H1 (cell line): ENCODE measurements at regions not wholly inside any gene's neighbourhood (a gene's known extent, or its start where the extent isn't known, plus 50 kb on each side); places are given as distances from the start of the nearest gene placed in this dataset.

Source experiments
- CHD1 ChIP-seq: IDR thresholded peaks from 2 replicates; pipeline ENCODE4 v1.6.1; 2012; ENCODE audit warnings: low read depth, low read length, improper control_type of control experiment
- EZH2 ChIP-seq: fragments of 200-600 bp; sonication (generic); IDR thresholded peaks from 2 replicates; pipeline ENCODE4 v1.7.1; 2012; ENCODE audit warnings: low read depth, mild to moderate bottlenecking, moderate library complexity, low read length, inconsistent platforms; ENCODE audit not compliant: severe bottlenecking
- TCF12 ChIP-seq: IDR thresholded peaks from 2 replicates; pipeline ENCODE4 v1.6.1; 2011; ENCODE audit warnings: low read depth, mild to moderate bottlenecking, low read length
- TF ChIP-seq, protein P1 (sequence below): IDR thresholded peaks from 2 replicates; pipeline ENCODE4 v1.6.1; 2012; ENCODE audit warnings: inconsistent platforms
- TF ChIP-seq, protein P2 (sequence below): IDR thresholded peaks from 2 replicates; pipeline ENCODE4 v1.6.1; 2011; ENCODE audit warnings: low read length, improper control_type of control experiment
- TF ChIP-seq, protein P3 (sequence below), 3 experiments: IDR thresholded peaks; 1 replicate in 2 of 3; 2 replicates in 1 of 3; pipeline versions ENCODE4 v1.5.1 to v1.6.1; 2011; ENCODE audit warnings: low read length in 3 of 3, mild to moderate bottlenecking in 3 of 3, inconsistent platforms in 2 of 3, low read depth in 1 of 3, moderate library complexity in 1 of 3; ENCODE audit not compliant: insufficient read depth in 1 of 3; ENCODE audit errors: control extremely low read depth in 1 of 3

DNA sequence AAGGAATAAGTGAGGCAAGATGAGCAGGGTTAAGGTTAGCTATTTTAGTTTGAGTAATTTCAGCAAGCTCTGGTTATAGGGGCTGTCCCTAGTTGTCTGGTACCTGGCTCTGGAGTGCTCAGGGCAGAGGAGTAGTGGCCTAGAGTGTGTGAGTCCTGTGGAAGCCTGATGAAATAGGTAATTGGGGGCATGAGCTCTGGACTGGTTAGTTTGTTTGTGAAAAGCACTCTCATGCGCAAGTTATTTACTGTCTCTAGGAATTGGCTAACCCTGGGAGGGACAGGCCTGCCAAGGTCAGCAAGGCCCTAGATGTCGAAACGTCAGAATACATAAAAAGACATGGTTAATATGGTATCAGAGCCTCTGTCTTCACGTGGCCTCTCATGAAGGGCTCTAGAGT is 900.1 kb downstream of the PCDH17 start:
- TF ChIP-seq, protein P1, sequence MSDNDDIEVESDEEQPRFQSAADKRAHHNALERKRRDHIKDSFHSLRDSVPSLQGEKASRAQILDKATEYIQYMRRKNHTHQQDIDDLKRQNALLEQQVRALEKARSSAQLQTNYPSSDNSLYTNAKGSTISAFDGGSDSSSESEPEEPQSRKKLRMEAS = no peak
- TF ChIP-seq CHD1 = no peak
- TF ChIP-seq, protein P2, sequence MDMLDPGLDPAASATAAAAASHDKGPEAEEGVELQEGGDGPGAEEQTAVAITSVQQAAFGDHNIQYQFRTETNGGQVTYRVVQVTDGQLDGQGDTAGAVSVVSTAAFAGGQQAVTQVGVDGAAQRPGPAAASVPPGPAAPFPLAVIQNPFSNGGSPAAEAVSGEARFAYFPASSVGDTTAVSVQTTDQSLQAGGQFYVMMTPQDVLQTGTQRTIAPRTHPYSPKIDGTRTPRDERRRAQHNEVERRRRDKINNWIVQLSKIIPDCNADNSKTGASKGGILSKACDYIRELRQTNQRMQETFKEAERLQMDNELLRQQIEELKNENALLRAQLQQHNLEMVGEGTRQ = no peak
- no peak for TF ChIP-seq TCF12
- no peak for TF ChIP-seq EZH2
- TF ChIP-seq, protein P3, sequence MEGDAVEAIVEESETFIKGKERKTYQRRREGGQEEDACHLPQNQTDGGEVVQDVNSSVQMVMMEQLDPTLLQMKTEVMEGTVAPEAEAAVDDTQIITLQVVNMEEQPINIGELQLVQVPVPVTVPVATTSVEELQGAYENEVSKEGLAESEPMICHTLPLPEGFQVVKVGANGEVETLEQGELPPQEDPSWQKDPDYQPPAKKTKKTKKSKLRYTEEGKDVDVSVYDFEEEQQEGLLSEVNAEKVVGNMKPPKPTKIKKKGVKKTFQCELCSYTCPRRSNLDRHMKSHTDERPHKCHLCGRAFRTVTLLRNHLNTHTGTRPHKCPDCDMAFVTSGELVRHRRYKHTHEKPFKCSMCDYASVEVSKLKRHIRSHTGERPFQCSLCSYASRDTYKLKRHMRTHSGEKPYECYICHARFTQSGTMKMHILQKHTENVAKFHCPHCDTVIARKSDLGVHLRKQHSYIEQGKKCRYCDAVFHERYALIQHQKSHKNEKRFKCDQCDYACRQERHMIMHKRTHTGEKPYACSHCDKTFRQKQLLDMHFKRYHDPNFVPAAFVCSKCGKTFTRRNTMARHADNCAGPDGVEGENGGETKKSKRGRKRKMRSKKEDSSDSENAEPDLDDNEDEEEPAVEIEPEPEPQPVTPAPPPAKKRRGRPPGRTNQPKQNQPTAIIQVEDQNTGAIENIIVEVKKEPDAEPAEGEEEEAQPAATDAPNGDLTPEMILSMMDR (IDR thresholded peaks at IDR 0.05; ENCODE audit: control extremely low read depth in 1 of 3, insufficient read depth in 1 of 3, low read depth in 1 of 3, low read length in 3 of 3) = no peak
